Tongue (tissue), 1 donor: ENCODE measurements at regions not wholly inside any gene's neighbourhood (a gene's known extent, or its start where the extent isn't known, plus 50 kb on each side); places are given as distances from the start of the nearest gene placed in this dataset.

Source experiments
- DNase-seq: peaks from one replicate; pipeline ENCODE4 v3.0.0-alpha.2; 2015

- DNase-seq = peak; percentile 71
These were observed 279.3 kb upstream of the C2CD4B start for GRCh38 chr15:62444104-62445022.

GRCh38 chr15:62445244-62445643, 280.2 kb upstream of the C2CD4B start:
- no peak for DNase-seq

- no peak for DNase-seq
These were observed 281.9 kb upstream of the C2CD4B start for GRCh38 chr15:62446984-62447383.

- no peak for DNase-seq
These were observed 282.7 kb upstream of the C2CD4B start for GRCh38 chr15:62447742-62448141.

GRCh38 chr15:62449638-62450037, 284.6 kb upstream of the C2CD4B start:
- peak; percentile 42 for DNase-seq

GRCh38 chr15:62450061-62450460, 285.0 kb upstream of the C2CD4B start:
- no peak for DNase-seq

- DNase-seq = no peak
These were observed 286.9 kb upstream of the C2CD4B start for GRCh38 chr15:62452026-62452425.

- DNase-seq = peak; percentile 88
These were observed 287.6 kb upstream of the C2CD4B start for GRCh38 chr15:62452667-62453066.

- peak; percentile 93 for DNase-seq
These were observed 288.3 kb upstream of the C2CD4B start for GRCh38 chr15:62453375-62453774.

GRCh38 chr15:62453981-62454380, 288.9 kb upstream of the C2CD4B start:
- no peak for DNase-seq

- DNase-seq = peak; percentile 33
These were observed 289.6 kb upstream of the C2CD4B start for GRCh38 chr15:62454567-62455172.

GRCh38 chr15:62455441-62455921, 290.4 kb upstream of the C2CD4B start:
- no peak for DNase-seq

- DNase-seq = no peak
These were observed 291.2 kb upstream of the C2CD4B start for GRCh38 chr15:62456011-62456920.

GRCh38 chr15:62457100-62457499, 292.0 kb upstream of the C2CD4B start:
- no peak for DNase-seq

- no peak for DNase-seq
These were observed 294.8 kb upstream of the C2CD4B start for GRCh38 chr15:62459875-62460274.

GRCh38 chr15:62462268-62462667, 297.2 kb upstream of the C2CD4B start:
- DNase-seq = no peak

- no peak for DNase-seq
These were observed 297.6 kb upstream of the C2CD4B start for GRCh38 chr15:62462721-62463120.

GRCh38 chr15:62464705-62465104, 299.6 kb upstream of the C2CD4B start:
- DNase-seq = no peak

- no peak for DNase-seq
These were observed 300.1 kb upstream of the C2CD4B start for GRCh38 chr15:62465173-62465572.

GRCh38 chr15:62469478-62469873, 304.4 kb upstream of the C2CD4B start:
- DNase-seq = peak; percentile 30

- peak; percentile 63 for DNase-seq
These were observed 305.0 kb upstream of the C2CD4B start for GRCh38 chr15:62469874-62470688.
